Panc1 (cell line): ENCODE measurements at regions not wholly inside any gene's neighbourhood (a gene's known extent, or its start where the extent isn't known, plus 50 kb on each side); places are given as distances from the start of the nearest gene placed in this dataset.

Experiments used
- ATAC-seq: fragments of 200-7000 bp; cut with Tn5 transposase; 2 replicates; pipeline ENCODE4 v1.9.1; 2020; ENCODE audit warnings: mild to moderate bottlenecking, moderate library complexity
- BruUV-seq: library from RNA; stranded (reverse); fragments of 400-500 nt; replicated peaks from 2 replicates; lab custom pipeline; 2021; lab: Mats Ljungman, UMichigan
- CTCF ChIA-PET: fragments of 300-600 bp; sonication (Branson Sonifier 250); formaldehyde crosslinking; loops from one replicate; lab custom pipeline; 2022; ENCODE audit warnings: antibody characterized with exemption; lab: Charles Lee
- POLR2A ChIA-PET: fragments of 300-600 bp; sonication (Branson Sonifier 250); formaldehyde crosslinking; loops from one replicate; lab custom pipeline; 2022; ENCODE audit warnings: antibody characterized with exemption; lab: Charles Lee
- DNase-seq: peaks from one replicate; pipeline ENCODE4 v3.0.0-alpha.2; 2010; ENCODE audit warnings: low read depth, low spot score
- H3K27ac ChIP-seq: 2 replicates; pipeline ENCODE4 v1.5.1; 2011; ENCODE audit warnings: mild to moderate bottlenecking, low read length, inconsistent platforms
- H3K27me3 ChIP-seq: fragments of 200-500 bp; sonication (Bioruptor generic); 2 replicates; pipeline ENCODE4 v1.6.0; 2014; ENCODE audit warnings: low read length, inconsistent platforms; ENCODE audit not compliant: control insufficient read depth, insufficient read depth
- H3K36me3 ChIP-seq: fragments of 200-500 bp; sonication (Bioruptor generic); 2 replicates; pipeline ENCODE4 v1.5.1; 2014; ENCODE audit warnings: inconsistent platforms, mild to moderate bottlenecking, low read length, moderate library complexity; ENCODE audit not compliant: control insufficient read depth, insufficient read depth
- H3K4me1 ChIP-seq: 2 replicates; pipeline ENCODE4 v1.5.1; 2011; ENCODE audit warnings: inconsistent platforms, mild to moderate bottlenecking, low read length, moderate library complexity; ENCODE audit not compliant: control insufficient read depth, insufficient read depth
- H3K4me3 ChIP-seq, 2 experiments: 2 replicates each; pipeline ENCODE4 v1.5.1; 2011 to 2012; ENCODE audit warnings: low read depth in 2 of 2, low read length in 2 of 2, mild to moderate bottlenecking in 2 of 2, inconsistent platforms in 1 of 2, moderate library complexity in 1 of 2
- H3K9me3 ChIP-seq: fragments of 200-500 bp; sonication (Bioruptor generic); 2 replicates; pipeline ENCODE4 v1.5.1; 2014; ENCODE audit warnings: low read depth, mild to moderate bottlenecking, inconsistent platforms, low read length, moderate library complexity; ENCODE audit not compliant: control insufficient read depth, insufficient read depth
- POLR2AphosphoS5 ChIP-seq: IDR thresholded peaks from 2 replicates; pipeline ENCODE4 v1.6.1; 2012; ENCODE audit warnings: mild to moderate bottlenecking, low read depth, low read length, moderate library complexity
- SIN3A ChIP-seq: IDR thresholded peaks from 2 replicates; pipeline ENCODE4 v1.6.1; 2012; ENCODE audit warnings: low read depth, mild to moderate bottlenecking, low read length, moderate library complexity, borderline replicate concordance; ENCODE audit not compliant: insufficient read depth
- TCF7L2 ChIP-seq: IDR thresholded peaks from 2 replicates; pipeline ENCODE4 v1.6.1; 2011; ENCODE audit warnings: mild to moderate bottlenecking, low read depth, low read length, inconsistent platforms
- in situ Hi-C: cut with HindIII; loops from 2 replicates; pipeline ENCODE4 v1.10.0; 2016; ENCODE audit warnings: low sequenced_read_pairs, low pct_unique_long_range_greater_than_20kb
- intact Hi-C: fragments of 100-400 bp; cut with micrococcal nuclease; formaldehyde crosslinking; loops from one replicate; pipeline ENCODE4 v1.10.0; 2022; ENCODE audit not compliant: unreplicated experiment
- TF ChIP-seq, protein P1 (sequence below), 2 experiments: IDR thresholded peaks; 2 replicates each; pipeline ENCODE4 v1.6.1; 2011 to 2012; ENCODE audit warnings: low read depth in 2 of 2, control low read depth in 1 of 2, low read length in 1 of 2, mild to moderate bottlenecking in 1 of 2, moderate library complexity in 1 of 2; ENCODE audit not compliant: insufficient read depth in 1 of 2
- TF ChIP-seq, protein P2 (sequence below): fragments of 450-650 bp; IDR thresholded peaks from 2 replicates; pipeline ENCODE4 v1.5.1; 2017; ENCODE audit warnings: mild to moderate bottlenecking

GRCh38 chr1:193919827-193920226 is 733.4 kb upstream of the B3GALT2 start:
- no peak overlapping the region for H3K27ac ChIP-seq
- no peaks in the 10 kb centered on the region for H3K9me3 ChIP-seq
- H3K36me3 ChIP-seq = no peaks in the 10 kb centered on the region
- intact Hi-C loops = no loop called here
- no peak for TF ChIP-seq SIN3A
- no peak for TF ChIP-seq POLR2AphosphoS5
- TF ChIP-seq TCF7L2 = no peak
- TF ChIP-seq, protein P1, sequence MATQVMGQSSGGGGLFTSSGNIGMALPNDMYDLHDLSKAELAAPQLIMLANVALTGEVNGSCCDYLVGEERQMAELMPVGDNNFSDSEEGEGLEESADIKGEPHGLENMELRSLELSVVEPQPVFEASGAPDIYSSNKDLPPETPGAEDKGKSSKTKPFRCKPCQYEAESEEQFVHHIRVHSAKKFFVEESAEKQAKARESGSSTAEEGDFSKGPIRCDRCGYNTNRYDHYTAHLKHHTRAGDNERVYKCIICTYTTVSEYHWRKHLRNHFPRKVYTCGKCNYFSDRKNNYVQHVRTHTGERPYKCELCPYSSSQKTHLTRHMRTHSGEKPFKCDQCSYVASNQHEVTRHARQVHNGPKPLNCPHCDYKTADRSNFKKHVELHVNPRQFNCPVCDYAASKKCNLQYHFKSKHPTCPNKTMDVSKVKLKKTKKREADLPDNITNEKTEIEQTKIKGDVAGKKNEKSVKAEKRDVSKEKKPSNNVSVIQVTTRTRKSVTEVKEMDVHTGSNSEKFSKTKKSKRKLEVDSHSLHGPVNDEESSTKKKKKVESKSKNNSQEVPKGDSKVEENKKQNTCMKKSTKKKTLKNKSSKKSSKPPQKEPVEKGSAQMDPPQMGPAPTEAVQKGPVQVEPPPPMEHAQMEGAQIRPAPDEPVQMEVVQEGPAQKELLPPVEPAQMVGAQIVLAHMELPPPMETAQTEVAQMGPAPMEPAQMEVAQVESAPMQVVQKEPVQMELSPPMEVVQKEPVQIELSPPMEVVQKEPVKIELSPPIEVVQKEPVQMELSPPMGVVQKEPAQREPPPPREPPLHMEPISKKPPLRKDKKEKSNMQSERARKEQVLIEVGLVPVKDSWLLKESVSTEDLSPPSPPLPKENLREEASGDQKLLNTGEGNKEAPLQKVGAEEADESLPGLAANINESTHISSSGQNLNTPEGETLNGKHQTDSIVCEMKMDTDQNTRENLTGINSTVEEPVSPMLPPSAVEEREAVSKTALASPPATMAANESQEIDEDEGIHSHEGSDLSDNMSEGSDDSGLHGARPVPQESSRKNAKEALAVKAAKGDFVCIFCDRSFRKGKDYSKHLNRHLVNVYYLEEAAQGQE (IDR thresholded peaks at IDR 0.05; ENCODE audit: insufficient read depth in 1 of 2, low read depth in 2 of 2, low read length in 1 of 2) = no peak
- TF ChIP-seq, protein P2, sequence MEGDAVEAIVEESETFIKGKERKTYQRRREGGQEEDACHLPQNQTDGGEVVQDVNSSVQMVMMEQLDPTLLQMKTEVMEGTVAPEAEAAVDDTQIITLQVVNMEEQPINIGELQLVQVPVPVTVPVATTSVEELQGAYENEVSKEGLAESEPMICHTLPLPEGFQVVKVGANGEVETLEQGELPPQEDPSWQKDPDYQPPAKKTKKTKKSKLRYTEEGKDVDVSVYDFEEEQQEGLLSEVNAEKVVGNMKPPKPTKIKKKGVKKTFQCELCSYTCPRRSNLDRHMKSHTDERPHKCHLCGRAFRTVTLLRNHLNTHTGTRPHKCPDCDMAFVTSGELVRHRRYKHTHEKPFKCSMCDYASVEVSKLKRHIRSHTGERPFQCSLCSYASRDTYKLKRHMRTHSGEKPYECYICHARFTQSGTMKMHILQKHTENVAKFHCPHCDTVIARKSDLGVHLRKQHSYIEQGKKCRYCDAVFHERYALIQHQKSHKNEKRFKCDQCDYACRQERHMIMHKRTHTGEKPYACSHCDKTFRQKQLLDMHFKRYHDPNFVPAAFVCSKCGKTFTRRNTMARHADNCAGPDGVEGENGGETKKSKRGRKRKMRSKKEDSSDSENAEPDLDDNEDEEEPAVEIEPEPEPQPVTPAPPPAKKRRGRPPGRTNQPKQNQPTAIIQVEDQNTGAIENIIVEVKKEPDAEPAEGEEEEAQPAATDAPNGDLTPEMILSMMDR = no peak
- DNase-seq (no peak), ATAC-seq (no peak)
- in situ Hi-C loops = no loop called here
- H3K27me3 ChIP-seq = no peaks in the 10 kb centered on the region
- POLR2A ChIA-PET = no interaction called here
- H3K4me1 ChIP-seq = no peaks in the 10 kb centered on the region
- H3K4me3 ChIP-seq = no peak overlapping the region
- BruUV-seq = no TSS peak
- CTCF ChIA-PET = no interaction called here

DNA sequence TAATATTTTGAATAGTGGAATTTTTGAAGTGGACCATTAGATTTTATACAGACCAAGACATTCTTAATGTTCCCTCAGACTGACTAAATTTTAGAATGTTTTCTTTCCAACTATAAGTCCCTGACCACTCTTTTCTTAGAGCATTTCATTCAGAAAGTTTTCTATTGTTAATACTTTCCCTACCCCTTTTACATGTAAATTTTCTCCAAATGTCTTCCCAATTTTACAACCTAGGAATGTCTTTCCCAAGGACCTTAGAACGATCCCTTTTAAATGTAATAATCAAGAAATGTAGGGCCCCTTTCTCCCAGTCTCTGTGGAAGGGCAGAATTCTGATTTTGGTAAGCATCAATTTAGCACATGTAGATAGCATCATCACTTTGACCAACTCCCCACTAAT is 730.0 kb upstream of the B3GALT2 start:
- no peaks in the 10 kb centered on the region for H3K36me3 ChIP-seq
- no peak for ATAC-seq
- H3K4me1 ChIP-seq = no peaks in the 10 kb centered on the region
- peaks cover 3% of the 10 kb centered on the region; the same call in 1 of the 2 replicates for H3K9me3 ChIP-seq
- no peaks in the 10 kb centered on the region for H3K27me3 ChIP-seq
- POLR2A ChIA-PET = no interaction called here
- TF ChIP-seq TCF7L2 = no peak
- TF ChIP-seq POLR2AphosphoS5 = no peak
- TF ChIP-seq, protein P2 = no peak
- TF ChIP-seq, protein P1 (IDR thresholded peaks at IDR 0.05; ENCODE audit: insufficient read depth in 1 of 2, low read depth in 2 of 2, low read length in 1 of 2) = no peak
- in situ Hi-C loops (no loop called here), intact Hi-C loops (no loop called here)
- CTCF ChIA-PET = no interaction called here
- no peak overlapping the region for H3K4me3 ChIP-seq
- no TSS peak for BruUV-seq
- DNase-seq = no peak
- H3K27ac ChIP-seq = no peak overlapping the region
